GM10266 (cell line): ENCODE measurements at regions not wholly inside any gene's neighbourhood (a gene's known extent, or its start where the extent isn't known, plus 50 kb on each side); places are given as distances from the start of the nearest gene placed in this dataset.

Experiments
- DNase-seq: peaks from one replicate; pipeline ENCODE4 v3.0.0; 2012; ENCODE audit errors: extremely low spot score
- TF ChIP-seq, protein P1 (sequence below): IDR thresholded peaks from 2 replicates; pipeline ENCODE4 v1.5.1; 2012; ENCODE audit warnings: mild to moderate bottlenecking, low read depth; ENCODE audit not compliant: control insufficient read depth, insufficient read depth; ENCODE audit errors: missing control alignments

GRCh38 chr6:97654674-97655073, 371.7 kb upstream of the MMS22L start:
- TF ChIP-seq, protein P1, sequence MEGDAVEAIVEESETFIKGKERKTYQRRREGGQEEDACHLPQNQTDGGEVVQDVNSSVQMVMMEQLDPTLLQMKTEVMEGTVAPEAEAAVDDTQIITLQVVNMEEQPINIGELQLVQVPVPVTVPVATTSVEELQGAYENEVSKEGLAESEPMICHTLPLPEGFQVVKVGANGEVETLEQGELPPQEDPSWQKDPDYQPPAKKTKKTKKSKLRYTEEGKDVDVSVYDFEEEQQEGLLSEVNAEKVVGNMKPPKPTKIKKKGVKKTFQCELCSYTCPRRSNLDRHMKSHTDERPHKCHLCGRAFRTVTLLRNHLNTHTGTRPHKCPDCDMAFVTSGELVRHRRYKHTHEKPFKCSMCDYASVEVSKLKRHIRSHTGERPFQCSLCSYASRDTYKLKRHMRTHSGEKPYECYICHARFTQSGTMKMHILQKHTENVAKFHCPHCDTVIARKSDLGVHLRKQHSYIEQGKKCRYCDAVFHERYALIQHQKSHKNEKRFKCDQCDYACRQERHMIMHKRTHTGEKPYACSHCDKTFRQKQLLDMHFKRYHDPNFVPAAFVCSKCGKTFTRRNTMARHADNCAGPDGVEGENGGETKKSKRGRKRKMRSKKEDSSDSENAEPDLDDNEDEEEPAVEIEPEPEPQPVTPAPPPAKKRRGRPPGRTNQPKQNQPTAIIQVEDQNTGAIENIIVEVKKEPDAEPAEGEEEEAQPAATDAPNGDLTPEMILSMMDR = no peak
- no peak for DNase-seq

- DNase-seq = no peak
- TF ChIP-seq, protein P1 = no peak
Measured at GRCh38 chr6:97656236-97656635, 373.2 kb upstream of the MMS22L start.

- TF ChIP-seq, protein P1 = no peak
- no peak for DNase-seq
Measured at GRCh38 chr6:97656706-97657350, 373.8 kb upstream of the MMS22L start.

DNA sequence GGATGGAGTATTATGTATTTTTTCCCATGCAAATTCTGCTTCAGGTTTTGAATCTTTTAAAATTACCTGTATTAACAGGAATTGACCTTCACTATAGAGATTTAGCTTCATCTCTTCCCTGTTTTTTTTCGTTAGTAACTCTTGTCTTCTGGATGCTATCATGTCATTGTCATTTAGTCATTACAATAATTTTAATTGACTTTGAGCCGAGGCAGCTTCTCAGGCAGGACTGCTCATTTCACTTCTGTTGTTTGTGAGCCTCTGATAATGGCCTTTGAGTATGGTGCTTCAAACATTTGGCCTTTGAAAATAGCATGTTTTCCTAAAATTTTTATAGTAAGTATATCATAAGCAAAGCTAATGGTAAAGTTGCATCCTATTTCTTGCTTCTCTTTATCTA, 375.1 kb upstream of the MMS22L start:
- no peak for DNase-seq
- TF ChIP-seq, protein P1 = no peak

DNA sequence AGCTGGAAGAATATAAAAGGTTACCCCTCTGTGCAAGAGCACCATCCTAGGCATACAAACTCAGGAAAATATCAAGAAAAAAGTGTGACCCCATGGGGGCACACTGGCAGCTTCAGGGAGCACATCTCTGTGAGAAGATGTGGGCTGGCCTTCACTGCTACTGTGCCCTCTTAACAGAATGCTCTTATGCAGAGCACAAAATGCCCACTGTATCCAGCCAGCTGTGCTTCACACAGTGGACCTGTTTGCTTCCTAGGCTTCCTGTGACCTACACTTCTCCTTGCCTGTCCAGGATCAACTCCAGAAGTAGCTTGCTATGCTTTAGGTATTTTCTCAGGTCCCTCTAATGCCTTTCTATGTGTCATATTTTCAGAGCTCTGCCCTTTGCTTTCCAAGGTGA, 380.2 kb upstream of the MMS22L start:
- DNase-seq = no peak
- TF ChIP-seq, protein P1 = no peak

- TF ChIP-seq, protein P1 = no peak
- no peak for DNase-seq
Measured at GRCh38 chr6:97665446-97665845, 382.4 kb upstream of the MMS22L start.

DNA sequence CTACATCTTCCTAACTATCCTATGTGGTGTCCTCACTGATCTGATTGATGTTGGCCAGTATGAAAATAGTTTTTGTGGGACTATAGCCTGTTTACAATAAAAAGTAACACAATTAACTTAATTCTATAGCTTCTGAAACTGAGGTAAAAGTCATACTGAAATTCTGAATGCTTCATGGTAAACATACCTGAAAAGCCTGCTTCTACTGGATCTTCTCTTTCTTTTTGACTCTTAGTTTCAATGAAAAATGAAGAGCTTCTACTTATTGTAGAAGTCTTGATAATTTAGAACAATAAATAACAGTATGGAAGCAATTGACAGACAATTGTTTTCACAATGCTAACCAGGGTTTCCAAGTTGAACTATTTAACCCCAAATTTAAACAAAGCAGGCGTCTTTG, 383.9 kb upstream of the MMS22L start:
- TF ChIP-seq, protein P1 = no peak
- no peak for DNase-seq
